ENCODE measurements at regions not wholly inside any gene's neighbourhood (a gene's known extent, or its start where the extent isn't known, plus 50 kb on each side); places are given as distances from the start of the nearest gene placed in this dataset.

DNA sequence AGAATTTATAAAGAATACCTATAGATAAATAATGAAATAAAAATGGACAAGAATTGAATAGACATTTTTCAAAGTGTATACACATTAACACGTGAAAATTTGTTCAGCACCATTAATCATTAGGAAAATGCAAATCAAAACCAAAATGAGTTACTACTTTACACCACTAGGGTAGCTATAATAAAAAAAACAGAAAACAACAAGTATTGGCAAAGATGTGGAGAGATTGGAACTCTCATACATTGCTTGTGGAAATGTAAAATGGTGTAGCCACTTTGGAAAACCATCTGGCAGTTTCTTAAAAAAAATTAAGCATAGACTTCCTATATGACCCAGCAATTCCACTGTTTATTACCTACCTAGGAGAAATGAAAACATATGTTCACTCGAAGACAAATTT is 172.8 kb upstream of the P2RY1 start:
- TF ChIP-seq CTCF (IDR thresholded peaks at IDR 0.05 in 2 of 3, conservative IDR thresholded peaks at IDR 0.05 in 1 of 3; ENCODE audit: insufficient read depth in 2 of 3, low read depth in 1 of 3, low read length in 3 of 3) (no peak), EP300 (IDR thresholded peaks at IDR 0.05; ENCODE audit: low read length) (no peak), CHD2 (IDR thresholded peaks at IDR 0.05; ENCODE audit: low read depth, low read length) (no peak), CBFB (CRISPR knock-in tag; IDR thresholded peaks at IDR 0.05) (no peak), RBM22 (IDR thresholded peaks at IDR 0.05; ENCODE audit: low read depth, low read length, poor library complexity, severe bottlenecking) (no peak), ZNF24 (IDR thresholded peaks at IDR 0.05) (no peak), POLR2AphosphoS5 (IDR thresholded peaks at IDR 0.05; ENCODE audit: control insufficient read depth, insufficient read depth, low read depth, low read length) (no peak), SP1 (CRISPR knock-in tag; IDR thresholded peaks at IDR 0.05) (no peak), ZNF174 (CRISPR knock-in tag; IDR thresholded peaks at IDR 0.05) (no peak), FOXK1 (CRISPR knock-in tag; IDR thresholded peaks at IDR 0.05; ENCODE audit: borderline replicate concordance) (no peak), NRF1 (conservative IDR thresholded peaks at IDR 0.05 in 1 of 2, IDR thresholded peaks at IDR 0.05 in 1 of 2) (no peak)
- TF ChIP-seq, protein P1, sequence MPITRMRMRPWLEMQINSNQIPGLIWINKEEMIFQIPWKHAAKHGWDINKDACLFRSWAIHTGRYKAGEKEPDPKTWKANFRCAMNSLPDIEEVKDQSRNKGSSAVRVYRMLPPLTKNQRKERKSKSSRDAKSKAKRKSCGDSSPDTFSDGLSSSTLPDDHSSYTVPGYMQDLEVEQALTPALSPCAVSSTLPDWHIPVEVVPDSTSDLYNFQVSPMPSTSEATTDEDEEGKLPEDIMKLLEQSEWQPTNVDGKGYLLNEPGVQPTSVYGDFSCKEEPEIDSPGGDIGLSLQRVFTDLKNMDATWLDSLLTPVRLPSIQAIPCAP (CRISPR knock-in tag; IDR thresholded peaks at IDR 0.05; ENCODE audit: borderline replicate concordance): no peak

Data from K562 (cell line).